WERI-Rb-1 (cell line): ENCODE measurements at regions not wholly inside any gene's neighbourhood (a gene's known extent, or its start where the extent isn't known, plus 50 kb on each side); places are given as distances from the start of the nearest gene placed in this dataset.
A peak's percentile ranks its signal among the peaks of the same experiment; 100 is the strongest.

ENCODE experiments used
- DNase-seq: peaks from one replicate; pipeline ENCODE4 v3.0.0-alpha.2; 2020
- H3K27ac ChIP-seq: fragments of 250-450 bp; sonication (Bioruptor Pico); 2 replicates; pipeline ENCODE4 v1.5.1; 2020; ENCODE audit warnings: mild to moderate bottlenecking, moderate library complexity
- H3K27me3 ChIP-seq: fragments of 250-450 bp; sonication (Bioruptor Pico); 2 replicates; pipeline ENCODE4 v1.5.1; 2021; ENCODE audit warnings: mild to moderate bottlenecking, low read depth, moderate library complexity; ENCODE audit not compliant: insufficient read depth, severe bottlenecking
- H3K36me3 ChIP-seq: fragments of 250-450 bp; sonication (Bioruptor Pico); 2 replicates; pipeline ENCODE4 v1.5.1; 2020; ENCODE audit warnings: mild to moderate bottlenecking, moderate library complexity
- H3K4me3 ChIP-seq: 2 replicates; pipeline ENCODE4 v1.5.1; 2011; ENCODE audit warnings: low read depth, mild to moderate bottlenecking, control low read depth, low read length
- H3K9me3 ChIP-seq: fragments of 250-450 bp; sonication (Bioruptor Pico); 2 replicates; pipeline ENCODE4 v1.5.1; 2021; ENCODE audit warnings: mild to moderate bottlenecking, moderate library complexity; ENCODE audit not compliant: severe bottlenecking
- CTCF ChIP-seq: IDR thresholded peaks from 2 replicates; pipeline ENCODE4 v1.5.1; 2011; ENCODE audit warnings: low read depth, mild to moderate bottlenecking, control low read depth, inconsistent platforms, low read length

- no peaks in the 10 kb centered on the region for H3K9me3 ChIP-seq
- no peaks in the 10 kb centered on the region for H3K27me3 ChIP-seq
- H3K4me3 ChIP-seq, result peak overlapping the region; percentile 26
- no peak for TF ChIP-seq CTCF
- peak; percentile 14 for DNase-seq
- H3K36me3 ChIP-seq, result no peaks in the 10 kb centered on the region
- peak overlapping the region; percentile 60 for H3K27ac ChIP-seq
Observed at GRCh38 chr5:31106278-31106677, 87.2 kb upstream of the CDH6 start.

- TF ChIP-seq CTCF, result no peak
- Histone ChIP-seq H3K4me3 (no peak overlapping the region), H3K36me3 (no peaks in the 10 kb centered on the region), H3K9me3 (no peaks in the 10 kb centered on the region), H3K27ac (no peak overlapping the region), H3K27me3 (no peaks in the 10 kb centered on the region)
- DNase-seq, result no peak
Observed at GRCh38 chr5:31104775-31105174, 88.7 kb upstream of the CDH6 start.

- H3K27me3 ChIP-seq, result no peaks in the 10 kb centered on the region
- no peak for DNase-seq
- TF ChIP-seq CTCF, result no peak
- H3K9me3 ChIP-seq, result no peaks in the 10 kb centered on the region
- no peak overlapping the region for H3K27ac ChIP-seq
- no peaks in the 10 kb centered on the region for H3K36me3 ChIP-seq
- H3K4me3 ChIP-seq, result no peak overlapping the region
Observed at GRCh38 chr5:31100781-31101310, 92.6 kb upstream of the CDH6 start.

- no peaks in the 10 kb centered on the region for H3K27me3 ChIP-seq
- H3K4me3 ChIP-seq, result no peak overlapping the region
- H3K9me3 ChIP-seq, result no peaks in the 10 kb centered on the region
- DNase-seq, result no peak
- no peak for TF ChIP-seq CTCF
- no peaks in the 10 kb centered on the region for H3K36me3 ChIP-seq
- H3K27ac ChIP-seq, result no peak overlapping the region
Observed at GRCh38 chr5:31100047-31100575, 93.4 kb upstream of the CDH6 start.

- H3K27me3 ChIP-seq, result no peaks in the 10 kb centered on the region
- no peak overlapping the region for H3K27ac ChIP-seq
- H3K36me3 ChIP-seq, result no peaks in the 10 kb centered on the region
- no peak for DNase-seq
- TF ChIP-seq CTCF, result no peak
- H3K4me3 ChIP-seq, result no peak overlapping the region
- H3K9me3 ChIP-seq, result no peaks in the 10 kb centered on the region
Observed at GRCh38 chr5:31098811-31099210, 94.7 kb upstream of the CDH6 start.

GRCh38 chr5:31097851-31098250 is 95.6 kb upstream of the CDH6 start:
- H3K4me3 ChIP-seq, result no peak overlapping the region
- H3K9me3 ChIP-seq, result no peaks in the 10 kb centered on the region
- H3K27me3 ChIP-seq, result no peaks in the 10 kb centered on the region
- no peak for DNase-seq
- H3K36me3 ChIP-seq, result no peaks in the 10 kb centered on the region
- no peak for TF ChIP-seq CTCF
- H3K27ac ChIP-seq, result no peak overlapping the region
